ENCODE measurements at regions not wholly inside any gene's neighbourhood (a gene's known extent, or its start where the extent isn't known, plus 50 kb on each side); places are given as distances from the start of the nearest gene placed in this dataset.

DNA sequence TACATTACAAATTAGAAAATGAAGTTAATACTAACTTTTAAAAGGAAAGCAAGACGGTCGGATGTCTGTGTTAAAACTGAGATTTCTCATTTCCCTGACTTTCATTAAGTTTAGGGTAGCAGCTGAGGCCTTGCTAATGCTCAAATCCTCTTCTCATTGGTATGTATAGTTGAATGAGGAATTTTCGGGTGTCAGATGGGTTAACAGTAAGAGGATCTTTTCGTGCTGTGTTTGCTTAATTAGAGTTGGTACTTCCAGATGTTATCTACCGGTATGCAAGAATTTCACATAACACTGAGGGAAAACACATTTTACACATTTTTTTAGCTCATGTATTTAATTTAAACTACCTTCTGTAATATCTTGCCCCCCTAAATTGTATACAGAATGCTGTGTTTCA lies 168.2 kb upstream of the CTNND2 start:
- no peak overlapping the region for H3K27ac ChIP-seq (replicated peaks)
- H3K27me3 ChIP-seq (ENCODE audit: insufficient read depth, poor library complexity, severe bottlenecking) = no peaks in the 10 kb centered on the region
- no peak overlapping the region for H3K4me3 ChIP-seq (replicated peaks; ENCODE audit: insufficient read depth, low read length)
- no peak for TF ChIP-seq POLR2AphosphoS5 (IDR thresholded peaks at IDR 0.05; ENCODE audit: low read depth)
- TF ChIP-seq GABPA (IDR thresholded peaks at IDR 0.05; ENCODE audit: low read depth) = no peak
- TF ChIP-seq, protein P1, sequence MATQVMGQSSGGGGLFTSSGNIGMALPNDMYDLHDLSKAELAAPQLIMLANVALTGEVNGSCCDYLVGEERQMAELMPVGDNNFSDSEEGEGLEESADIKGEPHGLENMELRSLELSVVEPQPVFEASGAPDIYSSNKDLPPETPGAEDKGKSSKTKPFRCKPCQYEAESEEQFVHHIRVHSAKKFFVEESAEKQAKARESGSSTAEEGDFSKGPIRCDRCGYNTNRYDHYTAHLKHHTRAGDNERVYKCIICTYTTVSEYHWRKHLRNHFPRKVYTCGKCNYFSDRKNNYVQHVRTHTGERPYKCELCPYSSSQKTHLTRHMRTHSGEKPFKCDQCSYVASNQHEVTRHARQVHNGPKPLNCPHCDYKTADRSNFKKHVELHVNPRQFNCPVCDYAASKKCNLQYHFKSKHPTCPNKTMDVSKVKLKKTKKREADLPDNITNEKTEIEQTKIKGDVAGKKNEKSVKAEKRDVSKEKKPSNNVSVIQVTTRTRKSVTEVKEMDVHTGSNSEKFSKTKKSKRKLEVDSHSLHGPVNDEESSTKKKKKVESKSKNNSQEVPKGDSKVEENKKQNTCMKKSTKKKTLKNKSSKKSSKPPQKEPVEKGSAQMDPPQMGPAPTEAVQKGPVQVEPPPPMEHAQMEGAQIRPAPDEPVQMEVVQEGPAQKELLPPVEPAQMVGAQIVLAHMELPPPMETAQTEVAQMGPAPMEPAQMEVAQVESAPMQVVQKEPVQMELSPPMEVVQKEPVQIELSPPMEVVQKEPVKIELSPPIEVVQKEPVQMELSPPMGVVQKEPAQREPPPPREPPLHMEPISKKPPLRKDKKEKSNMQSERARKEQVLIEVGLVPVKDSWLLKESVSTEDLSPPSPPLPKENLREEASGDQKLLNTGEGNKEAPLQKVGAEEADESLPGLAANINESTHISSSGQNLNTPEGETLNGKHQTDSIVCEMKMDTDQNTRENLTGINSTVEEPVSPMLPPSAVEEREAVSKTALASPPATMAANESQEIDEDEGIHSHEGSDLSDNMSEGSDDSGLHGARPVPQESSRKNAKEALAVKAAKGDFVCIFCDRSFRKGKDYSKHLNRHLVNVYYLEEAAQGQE (IDR thresholded peaks at IDR 0.05; ENCODE audit: insufficient replicate concordance, low read depth) = no peak
- TF ChIP-seq, protein P2, sequence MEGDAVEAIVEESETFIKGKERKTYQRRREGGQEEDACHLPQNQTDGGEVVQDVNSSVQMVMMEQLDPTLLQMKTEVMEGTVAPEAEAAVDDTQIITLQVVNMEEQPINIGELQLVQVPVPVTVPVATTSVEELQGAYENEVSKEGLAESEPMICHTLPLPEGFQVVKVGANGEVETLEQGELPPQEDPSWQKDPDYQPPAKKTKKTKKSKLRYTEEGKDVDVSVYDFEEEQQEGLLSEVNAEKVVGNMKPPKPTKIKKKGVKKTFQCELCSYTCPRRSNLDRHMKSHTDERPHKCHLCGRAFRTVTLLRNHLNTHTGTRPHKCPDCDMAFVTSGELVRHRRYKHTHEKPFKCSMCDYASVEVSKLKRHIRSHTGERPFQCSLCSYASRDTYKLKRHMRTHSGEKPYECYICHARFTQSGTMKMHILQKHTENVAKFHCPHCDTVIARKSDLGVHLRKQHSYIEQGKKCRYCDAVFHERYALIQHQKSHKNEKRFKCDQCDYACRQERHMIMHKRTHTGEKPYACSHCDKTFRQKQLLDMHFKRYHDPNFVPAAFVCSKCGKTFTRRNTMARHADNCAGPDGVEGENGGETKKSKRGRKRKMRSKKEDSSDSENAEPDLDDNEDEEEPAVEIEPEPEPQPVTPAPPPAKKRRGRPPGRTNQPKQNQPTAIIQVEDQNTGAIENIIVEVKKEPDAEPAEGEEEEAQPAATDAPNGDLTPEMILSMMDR (IDR thresholded peaks at IDR 0.05; ENCODE audit: insufficient read depth, low read length) = no peak
- TF ChIP-seq SPI1 (IDR thresholded peaks at IDR 0.05; ENCODE audit: borderline replicate concordance, low read depth) = no peak
- no peak for DNase-seq (ENCODE audit: low read depth in 1 of 2, low spot score in 1 of 2)

DNA sequence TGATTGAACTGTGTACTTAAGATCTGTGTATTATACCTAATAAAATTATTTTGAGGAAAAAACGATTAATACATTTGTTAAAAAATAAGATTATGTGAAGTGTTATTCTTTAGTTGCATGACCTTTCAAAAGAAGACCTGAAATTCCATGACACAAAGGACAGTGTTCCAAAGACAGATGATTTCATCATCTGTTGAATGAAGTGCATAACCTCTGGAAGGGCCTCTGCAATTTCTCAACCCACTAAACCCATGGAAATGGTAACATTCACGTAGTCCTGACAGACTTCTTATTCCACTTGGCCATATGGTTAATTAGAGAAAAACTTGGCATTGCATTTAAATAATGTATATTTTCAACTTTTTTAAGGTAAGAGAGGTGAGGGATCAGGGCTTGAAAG lies 167.2 kb upstream of the CTNND2 start:
- no peak for DNase-seq (ENCODE audit: low read depth in 1 of 2, low spot score in 1 of 2)
- no peak for TF ChIP-seq SPI1 (IDR thresholded peaks at IDR 0.05; ENCODE audit: borderline replicate concordance, low read depth)
- TF ChIP-seq, protein P2 (IDR thresholded peaks at IDR 0.05; ENCODE audit: insufficient read depth, low read length) = no peak
- no peak for TF ChIP-seq POLR2AphosphoS5 (IDR thresholded peaks at IDR 0.05; ENCODE audit: low read depth)
- TF ChIP-seq GABPA (IDR thresholded peaks at IDR 0.05; ENCODE audit: low read depth) = no peak
- TF ChIP-seq, protein P1 (IDR thresholded peaks at IDR 0.05; ENCODE audit: insufficient replicate concordance, low read depth) = no peak
- Histone ChIP-seq H3K4me3 (replicated peaks; ENCODE audit: insufficient read depth, low read length) (no peak overlapping the region), H3K27me3 (ENCODE audit: insufficient read depth, poor library complexity, severe bottlenecking) (no peaks in the 10 kb centered on the region), H3K27ac (replicated peaks) (no peak overlapping the region)

DNA sequence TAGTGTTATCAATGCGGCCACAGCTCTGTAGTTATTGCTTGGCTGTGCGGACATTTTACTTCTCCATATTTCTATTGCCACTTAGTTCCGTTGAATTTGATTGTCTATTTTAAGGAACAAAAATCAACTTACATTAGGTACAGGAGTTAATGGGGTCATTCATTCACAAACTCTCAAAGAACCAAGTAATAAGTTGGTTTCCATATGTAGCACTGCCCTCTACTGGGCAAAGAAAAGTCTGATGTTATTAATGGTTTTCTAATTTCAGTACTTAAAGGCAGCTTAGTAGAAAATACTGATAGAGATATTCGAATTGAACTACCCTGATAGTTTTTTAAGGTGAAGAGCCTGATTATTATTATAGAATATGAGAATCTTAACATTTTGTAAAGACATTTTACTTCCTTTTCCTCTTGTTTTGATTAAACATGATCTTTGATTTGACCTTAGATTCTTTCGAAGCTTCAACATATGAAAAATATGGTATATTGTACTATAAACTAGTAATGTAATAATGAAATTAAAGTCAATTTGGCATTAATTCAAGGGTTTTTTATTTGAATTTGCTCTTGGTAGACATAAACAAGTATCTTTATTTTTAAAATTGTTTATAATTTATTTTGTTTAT lies 119.5 kb upstream of the CTNND2 start:
- DNase-seq (ENCODE audit: low read depth in 1 of 2, low spot score in 1 of 2) = peak in 1 of 2 experiments; percentile 6
- H3K27me3 ChIP-seq (ENCODE audit: insufficient read depth, poor library complexity, severe bottlenecking) = no peaks in the 10 kb centered on the region
- TF ChIP-seq POLR2AphosphoS5 (IDR thresholded peaks at IDR 0.05; ENCODE audit: low read depth) = no peak
- TF ChIP-seq, protein P2 (IDR thresholded peaks at IDR 0.05; ENCODE audit: insufficient read depth, low read length) = peak; percentile 19
- H3K4me3 ChIP-seq (replicated peaks; ENCODE audit: insufficient read depth, low read length) = no peak overlapping the region
- no peak overlapping the region for H3K27ac ChIP-seq (replicated peaks)

DNA sequence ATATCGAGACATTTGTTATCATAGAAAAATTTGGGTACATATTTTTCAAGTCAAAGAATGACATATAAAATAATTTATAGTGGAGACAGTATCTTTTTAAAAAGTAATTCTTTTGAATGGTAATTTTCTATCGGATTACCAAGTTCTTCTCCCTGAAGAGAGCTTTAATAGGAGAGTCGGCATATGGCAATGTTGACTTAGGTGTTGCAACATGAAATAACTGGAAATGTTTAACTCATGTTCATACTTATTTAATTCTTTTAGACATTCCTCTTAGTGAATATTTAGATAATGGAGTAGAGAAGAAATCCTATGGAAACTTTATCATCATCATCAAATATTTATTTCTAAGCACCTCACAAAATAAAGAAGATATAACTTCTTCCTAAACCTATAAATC lies 118.2 kb upstream of the CTNND2 start:
- no peak for DNase-seq (ENCODE audit: low read depth in 1 of 2, low spot score in 1 of 2)
- H3K27me3 ChIP-seq (ENCODE audit: insufficient read depth, poor library complexity, severe bottlenecking) = no peaks in the 10 kb centered on the region
- H3K27ac ChIP-seq (replicated peaks) = no peak overlapping the region
- TF ChIP-seq GABPA (IDR thresholded peaks at IDR 0.05; ENCODE audit: low read depth) (no peak), POLR2AphosphoS5 (IDR thresholded peaks at IDR 0.05; ENCODE audit: low read depth) (no peak), SPI1 (IDR thresholded peaks at IDR 0.05; ENCODE audit: borderline replicate concordance, low read depth) (no peak)
- TF ChIP-seq, protein P1 (IDR thresholded peaks at IDR 0.05; ENCODE audit: insufficient replicate concordance, low read depth) = no peak
- TF ChIP-seq, protein P2 (IDR thresholded peaks at IDR 0.05; ENCODE audit: insufficient read depth, low read length) = no peak
- no peak overlapping the region for H3K4me3 ChIP-seq (replicated peaks; ENCODE audit: insufficient read depth, low read length)
